GM12872 (cell line): ENCODE measurements at regions not wholly inside any gene's neighbourhood (a gene's known extent, or its start where the extent isn't known, plus 50 kb on each side); places are given as distances from the start of the nearest gene placed in this dataset.

Experiments used
- TF ChIP-seq, protein P1 (sequence below): IDR thresholded peaks from 3 replicates; pipeline ENCODE4 v1.5.1; 2011; ENCODE audit warnings: low read depth, mild to moderate bottlenecking, low read length, moderate library complexity; ENCODE audit not compliant: insufficient read depth

DNA sequence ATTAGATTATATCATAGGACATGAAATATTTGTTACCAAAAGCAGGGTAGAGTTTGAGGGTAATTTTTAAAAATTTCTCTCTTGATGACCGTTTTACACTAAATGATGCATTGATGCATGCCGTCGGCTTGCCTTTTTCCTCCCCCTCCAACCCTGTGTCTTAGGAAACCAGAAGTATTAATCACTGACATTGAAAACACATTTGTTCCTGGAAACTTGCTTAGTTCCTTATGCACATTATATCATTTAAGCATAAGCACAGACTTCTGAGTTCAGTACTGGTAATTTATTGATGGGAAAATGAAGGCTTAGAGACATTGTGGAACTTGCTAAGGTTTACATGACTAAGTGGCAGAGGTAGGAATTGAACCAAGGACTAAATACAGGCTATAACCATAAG is 206.3 kb upstream of the SPHKAP start:
- TF ChIP-seq, protein P1, sequence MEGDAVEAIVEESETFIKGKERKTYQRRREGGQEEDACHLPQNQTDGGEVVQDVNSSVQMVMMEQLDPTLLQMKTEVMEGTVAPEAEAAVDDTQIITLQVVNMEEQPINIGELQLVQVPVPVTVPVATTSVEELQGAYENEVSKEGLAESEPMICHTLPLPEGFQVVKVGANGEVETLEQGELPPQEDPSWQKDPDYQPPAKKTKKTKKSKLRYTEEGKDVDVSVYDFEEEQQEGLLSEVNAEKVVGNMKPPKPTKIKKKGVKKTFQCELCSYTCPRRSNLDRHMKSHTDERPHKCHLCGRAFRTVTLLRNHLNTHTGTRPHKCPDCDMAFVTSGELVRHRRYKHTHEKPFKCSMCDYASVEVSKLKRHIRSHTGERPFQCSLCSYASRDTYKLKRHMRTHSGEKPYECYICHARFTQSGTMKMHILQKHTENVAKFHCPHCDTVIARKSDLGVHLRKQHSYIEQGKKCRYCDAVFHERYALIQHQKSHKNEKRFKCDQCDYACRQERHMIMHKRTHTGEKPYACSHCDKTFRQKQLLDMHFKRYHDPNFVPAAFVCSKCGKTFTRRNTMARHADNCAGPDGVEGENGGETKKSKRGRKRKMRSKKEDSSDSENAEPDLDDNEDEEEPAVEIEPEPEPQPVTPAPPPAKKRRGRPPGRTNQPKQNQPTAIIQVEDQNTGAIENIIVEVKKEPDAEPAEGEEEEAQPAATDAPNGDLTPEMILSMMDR = no peak

DNA sequence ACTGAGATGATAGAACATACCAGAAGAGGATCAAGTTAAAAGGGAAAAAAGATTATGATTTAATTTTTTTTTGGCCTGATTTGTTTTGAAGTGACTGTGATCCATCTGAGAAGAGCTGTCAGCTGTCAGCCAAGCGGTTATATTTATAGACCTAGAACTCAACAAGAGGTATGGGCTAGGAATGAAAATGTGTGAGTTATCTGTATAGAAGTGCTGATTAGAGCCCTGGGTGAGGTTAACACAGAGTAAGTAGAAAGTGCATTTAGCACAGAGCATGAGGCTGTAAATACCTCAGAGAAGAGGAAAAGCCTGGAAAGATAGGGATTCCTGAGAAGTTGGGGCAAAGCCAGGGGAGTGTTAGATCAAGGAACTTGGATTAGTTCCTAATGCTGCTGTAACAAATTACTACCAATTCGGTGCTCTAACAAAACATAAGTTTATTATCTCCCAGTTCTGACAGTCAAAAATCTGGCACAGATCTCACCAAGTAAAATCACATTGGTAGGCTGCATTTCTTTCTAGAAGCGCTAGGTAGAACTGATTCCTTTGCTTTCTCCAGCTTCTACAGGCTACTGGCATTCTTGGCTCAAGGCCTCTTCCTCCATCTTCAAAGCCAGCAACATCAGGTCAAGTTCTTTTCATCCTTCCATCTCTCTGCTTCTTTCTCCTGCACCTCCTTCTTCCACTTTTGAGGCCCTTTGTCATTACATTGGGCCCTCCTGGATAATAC is 197.4 kb upstream of the SPHKAP start:
- TF ChIP-seq, protein P1 = no peak

DNA sequence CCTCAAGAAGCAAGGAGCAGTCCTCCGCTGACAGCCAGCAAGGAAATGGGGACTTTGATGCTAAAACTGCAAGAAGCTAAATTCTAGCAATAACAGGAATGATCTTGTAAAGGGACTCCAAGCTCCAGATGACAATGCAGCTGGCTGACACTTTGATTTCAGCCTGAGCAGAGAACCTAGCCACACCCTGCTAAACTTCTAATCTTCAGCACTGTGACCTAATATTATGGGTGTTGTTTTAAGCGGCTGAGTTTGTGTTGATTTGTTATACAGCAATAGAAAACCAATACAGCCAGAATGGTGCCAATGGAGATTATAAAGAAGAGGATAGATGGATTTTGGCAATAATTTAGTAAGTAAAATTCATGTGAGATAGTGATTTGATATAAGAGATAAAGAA is 196.7 kb upstream of the SPHKAP start:
- TF ChIP-seq, protein P1 = no peak

DNA sequence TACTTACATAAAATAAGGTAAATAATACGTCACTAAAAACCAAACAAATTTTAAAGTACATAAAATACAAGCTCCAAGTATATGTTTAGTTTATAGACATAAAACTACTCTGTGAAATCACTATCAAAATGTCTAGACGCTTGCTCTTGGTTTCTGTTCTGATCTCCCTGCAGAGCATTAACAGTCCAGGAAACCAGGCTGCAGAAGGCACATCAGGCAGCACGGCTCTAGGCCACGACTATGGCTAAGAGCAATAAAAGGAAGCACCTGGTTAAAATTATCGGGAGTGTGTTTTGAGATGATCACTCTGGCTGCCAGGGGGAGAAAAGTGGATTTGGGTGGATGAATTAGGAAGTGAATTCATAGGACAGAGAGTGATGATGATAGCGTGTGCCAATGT is 196.0 kb upstream of the SPHKAP start:
- TF ChIP-seq, protein P1 = no peak

DNA sequence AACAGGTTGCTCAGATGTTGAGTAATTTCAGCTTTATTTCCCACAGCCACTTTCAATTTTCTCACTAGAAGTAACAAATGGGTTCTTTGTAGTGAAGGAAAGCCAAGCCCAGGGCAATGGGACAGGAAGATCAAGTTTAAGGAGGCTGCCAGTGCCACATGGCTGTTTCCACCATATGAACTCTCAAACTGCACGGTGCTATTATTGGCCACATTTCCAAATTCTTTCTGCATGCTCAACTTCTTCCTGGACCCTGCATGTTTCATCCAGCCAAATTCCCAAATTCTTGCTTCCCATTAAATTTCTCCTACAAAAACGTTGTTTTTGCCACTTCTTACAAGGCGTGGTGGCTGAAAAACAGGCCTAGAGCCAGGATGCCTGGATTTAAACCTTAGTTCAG is 193.3 kb upstream of the SPHKAP start:
- TF ChIP-seq, protein P1 = no peak

DNA sequence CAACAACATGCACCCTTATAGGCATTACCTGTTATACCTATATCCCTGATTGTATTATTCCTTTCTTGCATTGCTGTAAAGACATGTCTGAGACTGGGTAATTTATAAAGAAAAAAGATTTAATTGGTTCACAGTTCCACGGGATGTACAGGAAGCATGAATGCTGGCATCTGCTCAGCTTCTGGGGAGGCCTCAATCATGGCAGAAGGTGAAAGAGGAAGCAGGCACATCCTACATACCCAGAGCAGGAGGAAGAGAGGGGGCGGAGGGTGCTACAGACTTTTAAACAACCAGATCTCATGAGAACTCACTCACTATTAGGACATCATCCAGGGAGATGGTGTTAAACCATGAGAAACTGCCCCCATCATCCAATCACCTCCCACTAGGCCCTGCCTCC is 191.7 kb upstream of the SPHKAP start:
- TF ChIP-seq, protein P1 = no peak

DNA sequence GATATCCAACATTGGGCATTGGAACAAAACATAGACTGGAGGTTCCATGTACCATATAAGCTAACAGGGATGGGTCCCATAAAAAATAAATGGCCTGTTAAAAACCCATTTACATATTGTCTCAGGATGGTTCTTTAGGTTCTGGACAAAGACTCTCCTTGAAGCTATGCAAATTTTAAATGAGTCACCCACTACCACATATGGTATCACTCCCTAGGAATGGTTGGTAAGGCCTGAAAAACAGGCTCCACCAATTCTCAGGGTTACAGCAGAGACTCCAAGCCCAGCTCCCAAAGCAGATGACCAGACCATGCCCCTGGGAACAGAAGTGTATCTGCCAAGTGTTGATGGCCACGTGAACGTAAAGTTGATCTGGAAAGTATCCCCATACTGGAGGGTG is 190.7 kb upstream of the SPHKAP start:
- TF ChIP-seq, protein P1 = no peak
